IPS-15b (cell line): ENCODE measurements at regions not wholly inside any gene's neighbourhood (a gene's known extent, or its start where the extent isn't known, plus 50 kb on each side); places are given as distances from the start of the nearest gene placed in this dataset.

Experiments
- H3K27me3 ChIP-seq: one replicate; pipeline ENCODE4 v1.6.1; 2013; ENCODE audit warnings: low read length; ENCODE audit not compliant: control insufficient read depth, insufficient read depth
- H3K36me3 ChIP-seq: one replicate; pipeline ENCODE4 v1.6.1; 2013; ENCODE audit warnings: low read length; ENCODE audit not compliant: control insufficient read depth, insufficient read depth
- H3K4me1 ChIP-seq: one replicate; pipeline ENCODE4 v1.6.1; 2013; ENCODE audit warnings: mild to moderate bottlenecking, low read length; ENCODE audit not compliant: control insufficient read depth, insufficient read depth
- H3K4me3 ChIP-seq: one replicate; pipeline ENCODE4 v1.5.1; 2013; ENCODE audit warnings: low read depth, low read length
- H3K9ac ChIP-seq: one replicate; pipeline ENCODE4 v1.6.1; 2013; ENCODE audit warnings: low read depth, mild to moderate bottlenecking, low read length
- H3K9me3 ChIP-seq: one replicate; pipeline ENCODE4 v1.6.1; 2013; ENCODE audit warnings: mild to moderate bottlenecking, low read length; ENCODE audit not compliant: control insufficient read depth, insufficient read depth

DNA sequence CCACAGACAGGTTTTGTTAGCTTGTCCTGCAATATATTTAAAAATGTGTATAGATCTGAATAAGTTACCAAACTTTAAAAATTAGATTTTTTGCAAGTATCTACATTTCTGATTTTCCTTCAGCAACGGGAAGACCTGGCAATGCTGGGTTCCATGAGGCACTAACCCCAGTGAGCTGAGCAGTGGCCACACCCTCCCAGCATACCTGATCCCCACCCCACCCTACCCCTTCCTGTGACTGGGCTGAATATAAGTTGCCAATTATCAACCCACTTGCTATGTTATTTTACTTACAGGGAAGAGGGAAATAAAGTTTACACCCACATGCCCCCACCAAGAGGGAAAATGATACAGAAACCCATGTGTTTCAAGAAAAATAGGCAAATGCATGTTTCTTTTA is 70.3 kb upstream of the RALGAPA2 start:
- H3K4me3 ChIP-seq = no peak overlapping the region
- no peaks in the 10 kb centered on the region for H3K9me3 ChIP-seq
- H3K27me3 ChIP-seq = no peaks in the 10 kb centered on the region
- H3K9ac ChIP-seq = no peak overlapping the region
- no peaks in the 10 kb centered on the region for H3K4me1 ChIP-seq
- no peaks in the 10 kb centered on the region for H3K36me3 ChIP-seq

GRCh38 chr20:20782231-20782630 is 69.8 kb upstream of the RALGAPA2 start:
- H3K9ac ChIP-seq = no peak overlapping the region
- no peaks in the 10 kb centered on the region for H3K36me3 ChIP-seq
- H3K27me3 ChIP-seq = no peaks in the 10 kb centered on the region
- H3K4me1 ChIP-seq = no peaks in the 10 kb centered on the region
- H3K4me3 ChIP-seq = no peak overlapping the region
- no peaks in the 10 kb centered on the region for H3K9me3 ChIP-seq

GRCh38 chr20:20781029-20781428 is 68.6 kb upstream of the RALGAPA2 start:
- H3K9me3 ChIP-seq = no peaks in the 10 kb centered on the region
- no peaks in the 10 kb centered on the region for H3K4me1 ChIP-seq
- no peaks in the 10 kb centered on the region for H3K36me3 ChIP-seq
- no peak overlapping the region for H3K9ac ChIP-seq
- no peak overlapping the region for H3K4me3 ChIP-seq
- no peaks in the 10 kb centered on the region for H3K27me3 ChIP-seq

DNA sequence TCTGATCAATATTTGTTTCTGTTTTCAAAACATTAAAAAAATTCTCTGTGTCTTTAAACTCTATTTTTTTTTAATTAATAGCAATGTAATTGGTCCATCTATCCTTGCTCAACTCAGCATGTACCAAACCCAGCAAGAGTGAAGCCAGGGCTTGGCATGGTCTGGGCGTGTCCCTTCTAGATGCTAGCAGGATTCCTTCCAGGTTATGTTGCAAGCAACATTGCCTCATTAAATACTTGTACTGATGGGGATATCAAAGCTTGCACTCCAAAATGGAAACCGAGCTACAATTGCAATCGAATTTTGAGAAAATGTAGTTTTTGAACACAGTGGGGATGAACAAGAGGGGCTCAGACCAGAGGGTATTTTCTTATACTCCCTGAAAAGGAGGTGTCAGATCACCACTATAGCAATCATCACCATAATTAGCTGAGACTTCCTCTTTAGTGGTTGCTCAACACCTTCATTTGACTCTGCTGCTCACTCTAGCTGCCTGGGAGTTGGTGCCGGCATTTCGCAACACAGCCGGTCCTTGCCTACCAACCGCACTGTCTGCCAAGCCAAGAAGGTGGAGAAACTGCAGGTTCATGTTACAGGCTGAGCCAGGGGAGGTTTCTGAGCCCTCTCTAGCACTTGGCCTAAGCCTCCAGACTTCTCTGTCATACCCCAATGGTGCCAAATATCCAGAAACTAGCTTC is 67.8 kb upstream of the RALGAPA2 start:
- Histone ChIP-seq H3K9me3 (no peaks in the 10 kb centered on the region), H3K4me3 (no peak overlapping the region), H3K9ac (no peak overlapping the region), H3K27me3 (no peaks in the 10 kb centered on the region), H3K4me1 (no peaks in the 10 kb centered on the region), H3K36me3 (no peaks in the 10 kb centered on the region)

DNA sequence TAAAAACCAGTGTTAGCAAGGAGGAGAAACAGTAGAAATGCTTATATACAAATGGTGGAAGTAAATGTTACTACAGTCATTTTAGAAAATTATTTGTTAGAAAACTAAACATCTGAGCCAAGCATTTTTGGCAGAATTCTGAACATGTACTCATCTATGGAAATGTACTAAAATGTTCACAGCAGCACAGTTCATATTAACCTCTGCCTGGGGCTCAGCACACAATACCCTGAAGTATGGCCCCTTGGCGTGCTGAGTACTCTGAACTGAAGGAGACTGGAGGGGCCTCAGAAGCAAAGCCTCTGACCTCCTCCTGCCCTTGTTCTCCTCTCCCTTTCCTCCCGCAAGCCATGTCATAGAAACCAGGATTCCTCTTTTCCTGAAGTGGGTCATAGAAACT is 66.2 kb upstream of the RALGAPA2 start:
- Histone ChIP-seq H3K9me3 (no peaks in the 10 kb centered on the region), H3K36me3 (no peaks in the 10 kb centered on the region), H3K4me3 (no peak overlapping the region), H3K4me1 (no peaks in the 10 kb centered on the region), H3K9ac (no peak overlapping the region), H3K27me3 (no peaks in the 10 kb centered on the region)

DNA sequence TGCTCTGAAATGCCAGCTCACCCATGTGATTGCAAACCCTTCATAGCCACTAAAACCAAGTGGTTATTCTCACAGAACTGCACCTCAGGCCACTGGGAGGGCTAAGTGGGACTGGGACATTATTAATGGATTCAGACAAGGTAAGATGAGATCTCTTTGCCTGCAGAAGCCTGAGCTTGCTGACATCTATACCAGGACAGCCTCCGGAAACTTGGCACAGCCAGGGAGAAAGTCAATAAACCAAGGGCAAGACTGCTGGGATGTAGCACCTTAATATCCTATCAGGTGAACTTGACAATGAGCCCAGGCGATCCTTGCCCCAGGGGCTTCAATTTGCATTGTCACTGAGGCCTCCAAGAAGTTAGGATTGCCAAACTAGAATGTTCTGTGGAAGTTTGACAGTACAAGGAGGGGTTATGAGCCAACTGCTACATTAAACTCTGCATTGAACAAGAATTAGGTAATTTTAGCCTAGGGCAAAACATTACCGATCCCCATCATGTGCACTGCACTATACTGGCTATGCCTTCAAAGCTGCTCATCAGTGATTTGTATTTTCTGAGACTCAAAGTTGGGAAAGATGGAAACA is 60.1 kb upstream of the RALGAPA2 start:
- Histone ChIP-seq H3K4me1 (no peaks in the 10 kb centered on the region), H3K27me3 (no peaks in the 10 kb centered on the region), H3K9ac (no peak overlapping the region), H3K9me3 (peaks cover 6% of the 10 kb centered on the region), H3K36me3 (no peaks in the 10 kb centered on the region), H3K4me3 (no peak overlapping the region)

DNA sequence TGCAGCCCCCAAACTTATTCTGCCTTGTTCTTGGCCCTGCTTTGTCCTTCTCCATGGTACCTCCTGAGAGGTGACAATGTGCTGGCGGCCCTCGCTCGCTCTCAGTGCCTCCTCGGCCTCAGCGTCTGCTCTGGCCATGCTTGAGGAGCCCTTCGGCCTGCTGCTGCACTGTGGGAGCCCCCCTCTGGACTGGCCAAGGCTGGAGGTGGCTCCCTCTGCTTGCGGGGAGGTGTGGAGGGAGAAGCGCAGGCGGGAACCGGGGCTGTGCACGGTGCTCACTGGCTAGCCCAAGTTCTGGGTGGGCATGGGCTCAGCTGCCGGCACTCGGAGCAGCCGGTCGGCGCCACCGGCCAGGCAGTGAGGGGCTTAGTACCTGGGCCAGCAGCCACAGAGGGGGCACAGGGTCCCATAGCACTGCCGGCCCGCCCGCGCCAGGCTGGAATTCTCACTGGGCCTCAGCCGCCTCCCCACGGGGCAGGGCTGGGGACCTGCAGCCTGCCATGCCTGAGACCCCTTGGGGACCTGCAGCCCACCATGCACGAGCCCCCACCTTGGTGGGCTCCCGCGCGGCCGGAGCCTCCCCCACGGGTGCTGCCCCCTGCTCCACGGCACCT is 55.9 kb upstream of the RALGAPA2 start:
- Histone ChIP-seq H3K9me3 (peaks cover 6% of the 10 kb centered on the region), H3K4me3 (no peak overlapping the region), H3K4me1 (no peaks in the 10 kb centered on the region), H3K27me3 (no peaks in the 10 kb centered on the region), H3K36me3 (no peaks in the 10 kb centered on the region), H3K9ac (no peak overlapping the region)

DNA sequence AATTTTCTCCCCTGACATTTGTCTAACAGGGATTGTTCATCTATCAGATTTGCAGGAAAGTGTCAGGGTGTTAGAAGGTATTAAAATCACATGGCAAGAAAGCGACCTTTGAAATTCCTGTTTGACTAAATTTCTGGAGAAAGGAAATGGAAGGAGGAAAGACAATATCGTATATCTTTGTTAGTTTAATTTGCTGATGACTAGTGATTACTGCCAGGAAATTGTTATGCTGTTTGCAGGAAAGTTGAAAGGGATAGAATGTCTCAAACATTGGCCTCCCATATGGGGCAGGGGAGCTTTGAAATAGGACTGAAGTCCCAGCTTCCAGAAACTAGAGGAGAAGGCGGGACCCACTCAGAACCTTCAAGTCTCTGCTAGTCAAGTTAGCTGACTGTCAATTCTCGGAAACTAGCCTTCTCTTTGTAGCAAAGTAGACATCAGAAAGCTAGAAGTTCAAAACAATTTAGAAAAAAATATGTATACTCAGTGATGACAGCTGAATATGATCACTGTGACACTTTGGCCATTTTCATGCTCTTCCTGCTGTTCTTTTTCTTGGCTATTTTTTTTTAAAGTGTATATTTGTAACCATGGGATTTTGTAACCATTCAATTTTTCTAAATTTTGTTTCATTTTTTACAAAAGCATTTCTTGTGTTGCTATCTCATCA is 53.4 kb upstream of the RALGAPA2 start:
- Histone ChIP-seq H3K4me3 (no peak overlapping the region), H3K36me3 (no peaks in the 10 kb centered on the region), H3K27me3 (no peaks in the 10 kb centered on the region), H3K9me3 (peaks cover 6% of the 10 kb centered on the region), H3K9ac (no peak overlapping the region), H3K4me1 (no peaks in the 10 kb centered on the region)

DNA sequence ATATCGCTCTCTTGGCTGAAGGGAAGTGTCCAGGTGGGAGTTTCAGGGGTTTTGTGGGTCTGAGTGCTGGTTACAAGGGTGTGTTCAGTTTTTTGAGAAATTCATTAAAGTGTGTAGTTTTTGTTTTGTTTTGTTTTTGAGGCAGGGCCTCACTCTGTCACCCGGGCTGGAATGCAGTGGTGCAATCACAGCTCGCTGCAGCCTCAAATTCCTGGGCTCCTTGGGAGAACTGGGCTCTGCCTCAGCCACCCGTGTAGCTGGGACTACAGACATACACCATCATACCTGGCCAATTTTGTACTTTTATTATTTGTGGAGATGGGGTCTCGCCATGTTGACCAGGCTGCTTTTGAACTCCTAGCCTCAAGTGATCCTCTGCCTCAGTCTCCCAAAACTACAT is 51.2 kb upstream of the RALGAPA2 start:
- Histone ChIP-seq H3K27me3 (no peaks in the 10 kb centered on the region), H3K9me3 (peaks cover 6% of the 10 kb centered on the region), H3K36me3 (no peaks in the 10 kb centered on the region), H3K4me1 (no peaks in the 10 kb centered on the region), H3K9ac (no peak overlapping the region), H3K4me3 (no peak overlapping the region)
